Prostate gland (tissue), 2 donors: ENCODE measurements at regions not wholly inside any gene's neighbourhood (a gene's known extent, or its start where the extent isn't known, plus 50 kb on each side); places are given as distances from the start of the nearest gene placed in this dataset.

Source experiments
- POLR2A ChIP-seq: fragments of 450-650 bp; IDR thresholded peaks from one replicate; pipeline ENCODE4 v1.6.1; 2016; ENCODE audit warnings: antibody characterized with exemption, mild to moderate bottlenecking
- POLR2AphosphoS5 ChIP-seq: sonication (generic); formaldehyde crosslinking; IDR thresholded peaks from one replicate; pipeline ENCODE4 v1.6.1; 2017; ENCODE audit warnings: antibody characterized with exemption
- TF ChIP-seq, protein P1 (sequence below), 4 experiments: fragments of 200-600 bp in 2 of 4; fragments of 450-650 bp in 2 of 4; sonication (generic) in 2 of 4; IDR thresholded peaks; 1 replicate in 3 of 4; 2 replicates in 1 of 4; pipeline ENCODE4 v1.5.1; 2016 to 2019; ENCODE audit warnings: antibody characterized with exemption in 4 of 4, mild to moderate bottlenecking in 2 of 4, moderate library complexity in 2 of 4

DNA sequence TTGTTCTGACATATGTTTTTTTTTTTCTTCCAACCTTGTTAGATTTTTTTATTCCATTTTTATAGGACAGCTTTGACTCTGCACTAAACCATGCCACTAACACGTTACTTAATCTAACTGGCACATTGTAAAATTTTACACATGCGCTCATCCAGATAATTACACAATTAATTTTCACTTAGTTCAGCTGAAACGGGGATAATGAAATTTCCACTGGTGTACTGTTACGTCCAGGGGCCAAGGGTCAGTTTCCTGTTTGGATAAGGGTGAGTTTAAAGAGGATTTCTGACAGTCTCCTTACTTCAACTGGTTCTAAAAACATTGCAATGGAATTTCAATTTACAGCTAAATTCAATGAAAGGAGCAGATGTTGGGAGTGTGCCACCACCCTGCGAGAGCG is 221.8 kb upstream of the CEP162 start:
- TF ChIP-seq, protein P1, sequence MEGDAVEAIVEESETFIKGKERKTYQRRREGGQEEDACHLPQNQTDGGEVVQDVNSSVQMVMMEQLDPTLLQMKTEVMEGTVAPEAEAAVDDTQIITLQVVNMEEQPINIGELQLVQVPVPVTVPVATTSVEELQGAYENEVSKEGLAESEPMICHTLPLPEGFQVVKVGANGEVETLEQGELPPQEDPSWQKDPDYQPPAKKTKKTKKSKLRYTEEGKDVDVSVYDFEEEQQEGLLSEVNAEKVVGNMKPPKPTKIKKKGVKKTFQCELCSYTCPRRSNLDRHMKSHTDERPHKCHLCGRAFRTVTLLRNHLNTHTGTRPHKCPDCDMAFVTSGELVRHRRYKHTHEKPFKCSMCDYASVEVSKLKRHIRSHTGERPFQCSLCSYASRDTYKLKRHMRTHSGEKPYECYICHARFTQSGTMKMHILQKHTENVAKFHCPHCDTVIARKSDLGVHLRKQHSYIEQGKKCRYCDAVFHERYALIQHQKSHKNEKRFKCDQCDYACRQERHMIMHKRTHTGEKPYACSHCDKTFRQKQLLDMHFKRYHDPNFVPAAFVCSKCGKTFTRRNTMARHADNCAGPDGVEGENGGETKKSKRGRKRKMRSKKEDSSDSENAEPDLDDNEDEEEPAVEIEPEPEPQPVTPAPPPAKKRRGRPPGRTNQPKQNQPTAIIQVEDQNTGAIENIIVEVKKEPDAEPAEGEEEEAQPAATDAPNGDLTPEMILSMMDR (IDR thresholded peaks at IDR 0.05) = no peak
- TF ChIP-seq POLR2AphosphoS5 = no peak
- TF ChIP-seq POLR2A = no peak
